HEK293 (cell line): ENCODE measurements at regions not wholly inside any gene's neighbourhood (a gene's known extent, or its start where the extent isn't known, plus 50 kb on each side); places are given as distances from the start of the nearest gene placed in this dataset.

Experiments
- MYNN ChIP-seq: fragments of 450-650 bp; formaldehyde crosslinking; IDR thresholded peaks from 2 replicates; pipeline ENCODE4 v1.5.1; 2016; ENCODE audit warnings: missing biosample characterization, missing genetic modification characterization, borderline replicate concordance
- YY1 ChIP-seq: fragments of 450-650 bp; formaldehyde crosslinking; IDR thresholded peaks from 2 replicates; pipeline ENCODE4 v1.5.1; 2018; ENCODE audit warnings: missing biosample characterization, missing genetic modification characterization
- ZNF792 ChIP-seq: fragments of 450-650 bp; formaldehyde crosslinking; IDR thresholded peaks from 2 replicates; pipeline ENCODE4 v1.5.1; 2016; ENCODE audit warnings: missing biosample characterization, missing genetic modification characterization
- TF ChIP-seq, protein P1 (sequence below): fragments of 450-650 bp; formaldehyde crosslinking; IDR thresholded peaks from 2 replicates; pipeline ENCODE4 v1.5.1; 2016; ENCODE audit warnings: missing biosample characterization, missing genetic modification characterization
- TF ChIP-seq, protein P2 (sequence below): fragments of 450-650 bp; formaldehyde crosslinking; IDR thresholded peaks from 2 replicates; pipeline ENCODE4 v1.5.1; 2016; ENCODE audit warnings: missing biosample characterization, missing genetic modification characterization

DNA sequence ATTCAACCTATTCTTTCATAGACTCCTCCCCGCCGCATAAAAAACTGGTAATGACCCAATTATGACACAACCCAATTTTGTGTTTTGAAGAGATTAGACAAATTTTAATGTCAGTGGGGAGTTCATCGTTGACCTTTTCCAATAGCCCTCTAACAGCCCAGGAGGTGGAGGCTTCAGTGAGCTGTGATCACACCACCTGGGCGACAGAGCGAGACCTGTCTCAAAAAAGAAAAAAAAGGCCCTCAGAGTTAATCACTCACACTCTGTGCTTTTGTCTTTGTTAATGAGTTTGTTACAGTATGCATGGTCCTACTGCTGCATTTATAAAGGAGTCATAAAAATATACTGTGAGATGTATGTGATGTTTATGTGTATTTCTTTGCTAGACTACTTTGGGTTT lies 510.6 kb downstream of the CPS1 start:
- TF ChIP-seq, protein P1, sequence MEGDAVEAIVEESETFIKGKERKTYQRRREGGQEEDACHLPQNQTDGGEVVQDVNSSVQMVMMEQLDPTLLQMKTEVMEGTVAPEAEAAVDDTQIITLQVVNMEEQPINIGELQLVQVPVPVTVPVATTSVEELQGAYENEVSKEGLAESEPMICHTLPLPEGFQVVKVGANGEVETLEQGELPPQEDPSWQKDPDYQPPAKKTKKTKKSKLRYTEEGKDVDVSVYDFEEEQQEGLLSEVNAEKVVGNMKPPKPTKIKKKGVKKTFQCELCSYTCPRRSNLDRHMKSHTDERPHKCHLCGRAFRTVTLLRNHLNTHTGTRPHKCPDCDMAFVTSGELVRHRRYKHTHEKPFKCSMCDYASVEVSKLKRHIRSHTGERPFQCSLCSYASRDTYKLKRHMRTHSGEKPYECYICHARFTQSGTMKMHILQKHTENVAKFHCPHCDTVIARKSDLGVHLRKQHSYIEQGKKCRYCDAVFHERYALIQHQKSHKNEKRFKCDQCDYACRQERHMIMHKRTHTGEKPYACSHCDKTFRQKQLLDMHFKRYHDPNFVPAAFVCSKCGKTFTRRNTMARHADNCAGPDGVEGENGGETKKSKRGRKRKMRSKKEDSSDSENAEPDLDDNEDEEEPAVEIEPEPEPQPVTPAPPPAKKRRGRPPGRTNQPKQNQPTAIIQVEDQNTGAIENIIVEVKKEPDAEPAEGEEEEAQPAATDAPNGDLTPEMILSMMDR (tag by site-specific recombination) = no peak
- TF ChIP-seq MYNN (tag by site-specific recombination) (no peak), ZNF792 (tag by site-specific recombination) (no peak), YY1 (no peak)
- TF ChIP-seq, protein P2, sequence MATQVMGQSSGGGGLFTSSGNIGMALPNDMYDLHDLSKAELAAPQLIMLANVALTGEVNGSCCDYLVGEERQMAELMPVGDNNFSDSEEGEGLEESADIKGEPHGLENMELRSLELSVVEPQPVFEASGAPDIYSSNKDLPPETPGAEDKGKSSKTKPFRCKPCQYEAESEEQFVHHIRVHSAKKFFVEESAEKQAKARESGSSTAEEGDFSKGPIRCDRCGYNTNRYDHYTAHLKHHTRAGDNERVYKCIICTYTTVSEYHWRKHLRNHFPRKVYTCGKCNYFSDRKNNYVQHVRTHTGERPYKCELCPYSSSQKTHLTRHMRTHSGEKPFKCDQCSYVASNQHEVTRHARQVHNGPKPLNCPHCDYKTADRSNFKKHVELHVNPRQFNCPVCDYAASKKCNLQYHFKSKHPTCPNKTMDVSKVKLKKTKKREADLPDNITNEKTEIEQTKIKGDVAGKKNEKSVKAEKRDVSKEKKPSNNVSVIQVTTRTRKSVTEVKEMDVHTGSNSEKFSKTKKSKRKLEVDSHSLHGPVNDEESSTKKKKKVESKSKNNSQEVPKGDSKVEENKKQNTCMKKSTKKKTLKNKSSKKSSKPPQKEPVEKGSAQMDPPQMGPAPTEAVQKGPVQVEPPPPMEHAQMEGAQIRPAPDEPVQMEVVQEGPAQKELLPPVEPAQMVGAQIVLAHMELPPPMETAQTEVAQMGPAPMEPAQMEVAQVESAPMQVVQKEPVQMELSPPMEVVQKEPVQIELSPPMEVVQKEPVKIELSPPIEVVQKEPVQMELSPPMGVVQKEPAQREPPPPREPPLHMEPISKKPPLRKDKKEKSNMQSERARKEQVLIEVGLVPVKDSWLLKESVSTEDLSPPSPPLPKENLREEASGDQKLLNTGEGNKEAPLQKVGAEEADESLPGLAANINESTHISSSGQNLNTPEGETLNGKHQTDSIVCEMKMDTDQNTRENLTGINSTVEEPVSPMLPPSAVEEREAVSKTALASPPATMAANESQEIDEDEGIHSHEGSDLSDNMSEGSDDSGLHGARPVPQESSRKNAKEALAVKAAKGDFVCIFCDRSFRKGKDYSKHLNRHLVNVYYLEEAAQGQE (tag by site-specific recombination) = no peak
